GM18520 (cell line): ENCODE measurements at regions not wholly inside any gene's neighbourhood (a gene's known extent, or its start where the extent isn't known, plus 50 kb on each side); places are given as distances from the start of the nearest gene placed in this dataset.

ENCODE experiments used
- ATAC-seq: cut with Tn5 transposase; IDR thresholded peaks from one replicate; pipeline ENCODE4 v1.9.1; 2021; ENCODE audit not compliant: unreplicated experiment

DNA sequence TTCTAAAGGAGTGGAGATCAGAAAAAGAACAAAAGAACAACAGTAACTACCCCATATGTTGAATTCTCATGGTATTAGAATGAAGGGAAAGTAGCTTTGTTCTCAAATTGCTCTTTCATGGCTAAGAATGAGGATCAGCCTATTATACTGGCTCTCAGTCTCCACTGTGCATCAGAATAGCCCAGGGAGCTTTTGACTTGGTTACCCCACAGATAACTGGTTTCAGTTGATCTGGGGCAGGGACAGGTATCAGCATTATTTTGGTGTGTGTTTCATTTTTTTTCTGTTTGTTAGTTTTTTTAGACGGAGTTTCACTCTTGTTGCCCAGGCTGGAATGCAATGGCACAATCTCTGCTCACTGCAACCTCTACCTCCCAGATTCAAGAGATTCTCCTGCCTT lies 311.7 kb upstream of the TLE3 start:
- ATAC-seq = no peak

DNA sequence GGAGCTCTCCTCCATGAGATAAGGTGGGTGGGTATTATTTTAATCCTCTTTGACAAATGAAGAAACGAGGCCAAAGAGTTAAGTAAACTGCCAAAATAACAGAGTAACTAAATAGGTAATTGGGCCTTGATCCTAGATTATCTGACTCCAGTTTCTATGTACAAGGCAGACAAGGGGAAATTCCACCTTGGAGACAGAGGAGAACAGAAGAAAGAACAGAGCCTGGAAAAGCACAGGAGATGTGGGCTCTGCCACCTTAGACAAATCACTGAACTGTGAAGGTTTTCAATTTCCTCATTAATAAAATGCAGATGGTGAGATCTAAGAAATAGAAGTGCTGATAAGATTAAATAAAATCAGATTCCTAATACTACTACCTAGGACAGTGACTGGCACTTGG lies 310.2 kb upstream of the TLE3 start:
- ATAC-seq = no peak

DNA sequence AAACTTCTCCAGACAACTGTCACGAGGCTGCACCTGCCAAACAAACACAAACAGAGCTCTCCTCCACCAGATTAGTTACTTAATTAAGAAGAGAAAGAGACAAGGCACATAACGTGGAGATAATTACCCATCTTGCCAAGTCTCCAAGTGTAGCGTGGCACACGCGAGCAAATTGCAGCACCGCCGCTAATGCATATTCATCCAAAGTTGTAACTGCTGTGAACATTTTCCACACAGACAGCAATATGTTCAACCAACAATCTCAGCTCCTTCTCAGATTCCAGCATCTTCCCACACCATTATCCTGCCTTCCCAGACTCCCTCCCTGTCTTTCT lies 309.6 kb upstream of the TLE3 start:
- ATAC-seq = no peak

DNA sequence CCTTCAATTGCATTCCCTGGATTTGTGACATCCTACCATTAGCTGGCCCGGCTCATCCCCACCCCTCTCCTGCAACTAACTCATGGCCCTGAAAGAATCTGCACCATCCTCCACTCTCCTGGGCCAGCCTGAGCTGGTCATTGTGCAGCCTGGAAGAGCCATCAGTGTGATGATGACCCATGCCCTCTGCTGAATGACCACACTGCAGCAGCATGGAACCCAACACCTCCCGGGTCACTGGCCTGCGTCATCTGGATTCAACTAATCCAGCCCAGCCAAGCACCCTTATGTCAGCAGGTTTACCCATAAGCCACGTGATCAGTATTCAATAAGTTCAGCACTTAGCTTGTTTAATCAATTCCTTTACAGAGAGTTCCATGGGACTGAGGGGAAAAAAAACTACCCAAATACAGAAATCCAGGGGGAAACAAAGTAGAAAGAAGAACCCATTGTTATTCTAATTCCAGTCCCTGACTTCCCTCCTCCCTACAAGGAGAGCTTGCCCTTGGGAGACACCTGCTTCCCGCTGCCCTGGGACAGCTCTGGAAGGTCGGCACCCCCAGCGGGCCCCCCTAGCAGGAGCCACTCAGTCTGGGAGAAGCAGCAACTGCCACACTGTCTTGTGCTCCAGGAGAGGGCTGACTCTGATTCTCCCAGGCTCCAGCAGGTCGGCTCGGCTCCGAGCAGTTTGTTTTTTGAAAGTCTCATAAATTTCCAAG lies 309.1 kb upstream of the TLE3 start:
- no peak for ATAC-seq

DNA sequence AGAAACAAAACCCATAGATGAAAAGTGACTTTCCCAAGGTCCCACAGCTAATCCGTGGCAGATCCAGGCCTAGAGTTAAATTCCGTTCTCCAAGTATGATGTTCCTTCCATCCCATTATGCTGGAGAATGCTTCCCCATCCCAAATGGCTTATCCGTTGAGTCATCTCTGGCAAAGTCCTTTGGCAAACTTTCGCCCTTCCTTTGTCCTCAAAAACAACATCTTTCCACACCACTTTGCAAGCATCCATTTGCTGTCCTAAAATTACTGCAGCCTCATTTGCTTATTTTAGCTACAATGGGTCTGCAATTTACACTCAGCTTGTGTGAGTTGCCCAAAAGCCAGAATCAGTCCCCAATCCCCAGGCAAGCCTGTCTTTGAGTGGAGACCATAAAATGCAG lies 304.0 kb upstream of the TLE3 start:
- no peak for ATAC-seq

DNA sequence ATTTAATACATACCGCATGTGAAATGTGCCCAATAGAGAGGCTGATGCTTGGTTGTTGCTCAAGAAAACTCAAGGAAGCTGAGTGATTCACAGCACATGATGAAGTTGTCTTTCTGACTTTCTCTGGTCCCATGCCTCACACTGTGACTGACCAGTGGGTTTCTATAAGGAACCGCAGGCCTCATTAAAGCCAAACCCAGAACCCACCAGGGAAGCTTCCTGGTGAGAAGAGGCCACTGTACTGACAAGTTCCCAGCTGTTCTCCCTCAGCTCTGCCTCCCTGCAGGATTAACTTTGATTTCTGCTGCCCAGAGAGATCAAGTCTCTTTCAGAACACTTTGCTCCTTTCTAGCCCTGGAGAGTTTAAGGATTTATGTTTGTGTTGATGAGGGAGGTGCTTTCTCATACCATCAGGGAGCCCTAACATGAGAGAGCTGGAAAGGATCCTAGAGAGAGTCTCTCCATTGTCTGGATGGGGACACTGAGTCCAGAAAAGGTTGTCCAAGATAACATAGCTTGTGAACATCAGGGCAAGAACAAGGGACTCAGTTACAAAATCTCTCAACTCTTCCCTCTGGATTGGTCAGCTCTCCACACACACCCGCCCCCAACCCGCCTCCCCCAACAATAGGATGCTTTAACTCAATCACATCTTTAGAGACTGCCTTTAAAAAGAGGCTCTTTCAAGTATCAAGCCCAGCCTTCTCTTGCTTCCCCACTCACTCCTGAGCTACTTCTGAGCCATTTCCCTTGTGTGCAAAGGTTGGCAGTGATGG lies 303.2 kb upstream of the TLE3 start:
- no peak for ATAC-seq

DNA sequence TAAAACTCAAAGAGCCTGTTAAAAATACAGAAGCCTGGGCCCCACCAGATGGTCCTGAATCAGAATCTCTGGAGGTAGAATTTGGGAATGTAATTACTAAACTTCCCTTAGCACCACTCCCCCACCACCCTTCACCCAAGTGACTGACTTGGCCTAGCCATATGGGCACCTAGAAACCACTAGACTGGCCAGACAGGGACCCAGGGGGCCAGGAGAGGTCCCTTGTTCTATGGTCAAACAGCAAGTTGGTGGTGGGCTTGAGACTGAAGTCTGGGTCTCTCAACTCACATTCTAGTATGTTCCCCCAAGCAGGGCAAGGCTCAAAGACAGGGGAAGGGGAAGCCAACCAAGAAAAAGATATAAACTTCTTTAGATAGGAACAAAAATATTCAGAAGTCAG lies 301.5 kb upstream of the TLE3 start:
- ATAC-seq = no peak

DNA sequence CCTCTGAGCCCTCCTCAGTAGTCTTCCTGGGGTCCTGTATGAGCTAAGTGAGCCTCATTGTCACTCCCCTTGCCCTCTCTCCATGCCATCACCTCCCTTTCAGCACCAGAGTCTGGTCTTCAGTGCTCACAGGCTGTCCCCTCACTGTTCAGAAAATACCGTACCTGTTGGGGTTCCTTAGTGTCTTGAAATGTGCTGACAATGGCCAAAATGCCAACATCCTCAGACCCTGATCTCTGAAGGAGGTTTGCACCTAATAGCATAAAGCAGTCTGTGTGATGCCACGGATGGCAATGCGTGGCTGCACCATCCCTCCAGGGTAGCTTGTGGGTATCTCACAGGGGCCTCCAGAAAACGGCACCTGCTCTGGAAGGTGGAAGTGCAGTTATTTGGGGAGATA lies 301.0 kb upstream of the TLE3 start:
- ATAC-seq = no peak

DNA sequence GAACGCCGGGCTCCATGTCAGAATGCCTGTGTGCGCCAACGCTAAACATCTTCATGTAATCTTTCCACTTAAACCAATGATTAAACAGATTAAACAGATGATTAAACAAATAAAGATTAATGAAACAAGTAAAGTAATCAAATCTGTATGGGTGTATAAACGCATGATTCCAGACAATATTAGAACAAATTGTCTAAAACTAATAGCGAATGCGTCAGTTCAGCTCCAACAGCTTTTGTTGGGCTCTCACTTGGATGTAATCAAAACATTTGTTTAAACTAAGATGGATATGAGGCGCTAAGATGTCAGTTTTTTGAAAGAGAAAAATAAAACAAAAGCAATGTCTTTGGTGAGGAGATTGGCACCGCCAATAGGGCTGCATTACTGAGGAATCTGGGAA lies 299.1 kb upstream of the TLE3 start:
- no peak for ATAC-seq

DNA sequence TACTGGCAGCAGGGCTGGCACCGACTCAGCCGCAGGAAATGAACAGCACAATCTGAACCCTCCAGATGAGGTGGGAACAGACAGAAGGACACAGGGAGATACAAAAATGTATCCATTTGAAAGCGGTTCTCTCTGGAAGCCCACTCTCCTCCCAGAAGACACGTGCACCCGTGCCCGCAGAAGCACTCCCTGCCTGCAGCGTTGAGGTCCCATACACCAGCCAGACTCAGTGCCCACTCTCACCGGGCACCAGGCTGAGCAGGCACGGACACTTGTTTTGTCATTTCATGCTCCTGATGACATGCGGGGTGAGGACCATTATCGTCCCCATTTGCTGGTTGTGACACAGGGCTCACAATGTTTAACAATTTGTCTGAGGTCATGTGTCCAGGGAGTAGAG lies 297.4 kb upstream of the TLE3 start:
- no peak for ATAC-seq

DNA sequence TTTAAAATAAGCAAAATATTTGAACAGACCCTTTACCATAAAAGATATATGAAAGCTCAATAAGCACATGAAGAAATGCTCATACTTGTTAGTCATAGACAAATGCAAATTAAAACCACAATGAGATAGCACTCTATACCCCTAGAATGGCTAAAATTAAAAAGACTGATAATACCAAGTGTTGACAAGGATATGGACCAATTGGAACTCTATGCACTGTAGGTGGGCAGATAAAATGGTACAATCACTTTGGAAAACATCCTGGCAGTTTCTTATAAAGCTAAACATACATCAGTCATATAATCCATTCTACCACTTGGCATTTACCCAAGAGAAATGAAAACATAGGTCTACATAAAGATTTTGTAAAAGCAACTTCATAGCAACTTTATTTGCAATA lies 293.0 kb upstream of the TLE3 start:
- ATAC-seq = no peak

DNA sequence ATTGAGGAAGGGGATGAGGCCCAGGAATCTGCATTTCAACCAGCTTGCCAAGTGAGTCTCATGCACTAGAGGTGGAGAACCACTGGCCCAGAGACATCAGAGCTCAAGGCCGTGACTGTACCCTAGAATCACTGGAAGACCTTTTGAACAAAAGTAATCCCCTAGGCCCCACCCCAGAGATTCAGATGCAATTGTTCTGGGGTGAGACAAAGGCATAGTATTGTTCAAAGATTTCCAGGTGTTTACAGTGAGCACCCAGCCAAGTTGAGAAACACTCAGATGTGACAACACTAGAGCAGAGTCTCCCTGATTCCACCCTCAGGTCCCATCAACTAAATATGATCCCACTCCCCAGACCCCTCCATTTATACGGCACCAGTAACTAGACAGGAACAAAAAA lies 290.3 kb upstream of the TLE3 start:
- ATAC-seq = no peak

DNA sequence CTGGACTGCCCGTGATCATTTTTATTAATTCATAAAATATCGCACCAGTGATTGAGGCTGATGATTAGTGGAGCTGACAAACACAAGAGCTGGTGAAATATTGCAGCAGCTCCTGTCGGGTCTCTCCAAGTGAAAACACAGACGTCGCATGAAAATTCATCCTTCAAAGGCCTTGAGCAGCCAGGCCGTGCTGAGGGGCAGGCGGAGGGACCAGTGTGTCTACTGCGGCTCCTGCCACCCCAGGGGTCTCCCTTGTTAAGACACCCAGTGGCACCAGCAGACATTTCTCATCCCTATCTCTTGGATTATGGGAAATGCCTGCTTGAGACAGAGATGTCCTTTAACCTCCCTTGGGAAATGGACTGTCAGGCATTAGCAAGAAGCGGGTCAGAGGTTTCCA lies 289.4 kb upstream of the TLE3 start:
- ATAC-seq = no peak

DNA sequence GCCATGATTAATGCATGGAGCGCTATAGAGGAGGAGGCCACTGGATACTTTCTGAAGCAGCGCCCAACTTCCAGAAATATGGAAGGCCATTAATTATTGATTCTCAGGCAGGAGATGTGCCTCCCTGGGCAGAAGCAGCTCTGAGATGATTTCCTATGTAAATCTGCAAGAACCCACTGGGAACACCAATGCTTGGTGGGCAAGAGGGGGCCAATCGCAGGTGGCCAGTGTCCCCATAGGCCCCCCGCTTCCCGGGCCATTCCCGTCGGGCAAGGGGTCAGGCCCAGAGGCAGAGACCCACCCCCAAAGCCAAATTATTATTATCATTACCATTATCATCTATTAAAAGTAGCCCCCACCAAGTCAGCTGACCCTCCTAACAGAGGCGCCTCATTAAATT lies 288.0 kb upstream of the TLE3 start:
- no peak for ATAC-seq

DNA sequence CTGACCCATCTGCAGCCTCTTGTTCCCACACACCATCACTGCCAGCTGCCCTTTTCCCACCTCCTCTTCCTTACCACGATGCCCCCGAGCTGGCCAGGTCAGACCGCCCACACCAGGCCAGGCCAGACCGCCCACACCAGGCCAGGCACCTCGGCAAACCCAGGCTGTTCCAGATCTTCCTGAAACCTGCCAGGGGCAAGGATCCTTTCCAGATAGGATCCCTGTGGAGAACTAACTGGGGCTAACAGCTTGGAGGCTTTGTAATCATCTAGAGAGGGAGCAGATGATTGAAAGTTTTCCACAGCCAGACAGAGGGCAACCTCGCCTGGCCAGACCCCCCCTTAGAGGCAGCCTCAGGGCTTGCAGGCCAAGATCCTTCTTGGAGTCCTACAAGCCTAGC lies 287.3 kb upstream of the TLE3 start:
- no peak for ATAC-seq

DNA sequence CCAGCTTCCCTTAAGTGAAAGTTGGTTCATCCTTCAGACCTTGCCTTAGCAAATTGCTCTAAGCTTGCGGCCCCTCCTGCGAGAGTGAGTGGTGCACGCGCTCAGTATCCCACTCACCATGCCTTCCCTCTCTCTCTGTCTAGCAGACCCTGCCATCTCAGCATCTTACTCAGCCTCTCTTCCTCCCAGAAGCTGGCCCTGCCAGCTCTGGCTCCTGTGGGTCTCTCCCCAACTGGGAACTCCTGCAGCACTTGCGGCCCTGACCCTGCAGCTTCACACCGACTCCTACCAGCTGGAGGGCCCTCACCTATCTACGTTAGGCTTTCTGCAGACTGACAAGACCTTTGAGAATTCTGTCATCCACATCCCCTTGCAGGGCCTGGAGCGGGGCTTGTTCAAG lies 286.1 kb upstream of the TLE3 start:
- ATAC-seq = no peak

DNA sequence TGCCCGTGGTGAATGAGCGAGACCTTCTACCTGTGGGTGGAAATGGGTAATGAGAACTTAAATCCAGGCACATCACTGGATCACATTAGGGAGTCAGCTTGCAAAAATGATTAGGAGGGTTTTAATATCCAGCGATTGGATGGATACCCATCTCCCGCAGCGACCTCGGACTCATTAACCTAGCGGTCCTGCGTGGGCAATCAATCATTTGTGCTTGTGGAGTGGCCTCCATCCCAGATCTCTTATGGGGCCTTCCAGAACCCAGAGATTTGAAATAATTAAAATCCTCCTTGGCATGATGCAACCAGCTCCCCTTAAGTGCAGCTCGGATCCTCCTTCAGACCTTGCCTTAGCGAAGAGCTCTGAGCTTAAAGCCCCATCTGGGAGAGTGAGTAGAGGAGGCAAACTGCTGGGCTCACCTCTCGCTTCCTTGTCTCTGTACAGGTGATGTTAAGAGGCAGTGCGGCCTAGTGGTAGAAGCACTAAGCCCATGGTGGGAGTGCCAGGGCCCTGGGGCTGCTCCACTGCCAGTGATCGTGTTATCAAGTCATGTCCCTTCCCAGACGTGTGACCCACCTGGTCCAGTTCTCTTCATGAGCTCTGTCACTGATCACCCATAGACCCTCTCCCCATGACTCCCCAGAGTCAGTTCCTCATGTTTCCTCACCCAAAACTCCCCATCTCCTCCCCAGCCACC lies 285.2 kb upstream of the TLE3 start:
- no peak for ATAC-seq

DNA sequence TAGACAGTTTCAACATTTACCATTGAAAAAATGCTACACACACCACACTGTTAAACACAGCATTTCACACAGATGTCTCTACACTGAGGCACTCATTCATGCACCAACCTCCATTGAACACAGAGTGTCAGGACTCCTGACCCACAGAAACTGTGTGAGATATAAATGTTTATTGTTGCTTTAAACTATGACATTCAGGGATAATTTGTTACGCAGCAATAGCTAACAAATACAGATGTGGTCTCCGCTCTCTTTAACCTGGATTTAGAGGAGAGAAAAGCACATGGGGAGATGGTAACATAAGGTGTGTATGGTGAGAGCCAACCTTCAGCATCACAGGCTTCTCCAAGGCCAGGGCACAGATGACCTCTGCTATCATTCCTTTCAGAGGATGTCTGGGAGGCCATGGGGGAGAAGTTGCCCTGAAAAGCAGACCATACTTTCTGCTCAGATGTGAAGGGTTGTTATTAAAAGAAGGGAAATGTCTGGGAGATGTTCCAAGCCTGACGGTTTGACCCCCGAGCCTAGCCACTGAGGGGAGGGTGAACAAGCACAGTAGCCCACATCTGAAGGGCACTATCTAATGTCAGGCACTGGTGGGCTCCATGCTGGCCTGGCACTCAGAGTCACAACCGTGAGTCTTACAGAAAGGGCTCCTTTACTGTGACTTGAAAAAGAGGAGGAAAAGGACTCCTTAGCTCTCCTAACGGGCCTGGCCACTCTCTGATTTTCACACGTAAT lies 284.5 kb upstream of the TLE3 start:
- no peak for ATAC-seq

DNA sequence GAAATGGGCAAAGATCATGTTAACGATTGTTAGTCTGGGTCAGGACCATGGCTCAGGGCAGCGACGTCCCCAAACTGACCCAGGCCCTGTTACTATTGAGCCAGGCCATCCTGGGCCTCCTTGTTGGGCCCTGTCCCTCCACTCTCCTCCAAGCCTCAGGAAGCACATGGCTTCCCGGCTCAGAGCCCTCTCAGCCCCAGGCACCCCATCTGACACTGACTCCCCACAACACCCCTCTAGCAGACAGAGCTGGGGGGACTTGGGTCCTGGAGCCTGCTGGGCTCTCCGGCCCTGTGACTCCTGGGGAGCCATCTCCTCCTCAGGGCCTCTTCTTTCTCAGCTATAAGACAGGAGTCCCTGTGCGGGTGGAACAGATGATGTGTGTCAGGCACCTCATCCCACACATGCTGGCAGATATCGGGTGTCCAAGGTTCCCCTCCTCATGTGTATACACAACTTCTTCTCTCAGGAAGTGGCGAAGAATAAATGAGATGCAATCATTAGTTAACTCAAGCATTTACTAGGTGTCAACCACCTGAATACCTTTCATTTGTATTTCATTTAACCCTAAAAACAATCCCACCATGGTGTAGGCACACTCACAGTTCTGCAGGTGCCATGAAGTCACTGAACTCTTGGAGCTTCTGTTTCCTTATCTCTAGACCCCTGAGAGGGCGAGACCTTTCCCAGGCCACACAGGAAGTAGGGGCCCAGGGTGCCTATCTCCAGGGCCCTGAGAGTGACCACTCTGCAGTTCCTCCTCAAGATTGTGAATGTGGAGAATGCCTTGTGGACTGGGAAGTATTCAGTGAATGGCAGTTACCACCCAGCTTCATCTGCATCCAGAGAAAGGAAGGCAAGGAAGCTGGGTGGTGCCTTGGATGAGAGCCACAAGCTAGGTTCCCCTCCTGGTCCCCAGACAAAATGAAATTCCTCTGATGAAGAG lies 282.5 kb upstream of the TLE3 start:
- no peak for ATAC-seq

DNA sequence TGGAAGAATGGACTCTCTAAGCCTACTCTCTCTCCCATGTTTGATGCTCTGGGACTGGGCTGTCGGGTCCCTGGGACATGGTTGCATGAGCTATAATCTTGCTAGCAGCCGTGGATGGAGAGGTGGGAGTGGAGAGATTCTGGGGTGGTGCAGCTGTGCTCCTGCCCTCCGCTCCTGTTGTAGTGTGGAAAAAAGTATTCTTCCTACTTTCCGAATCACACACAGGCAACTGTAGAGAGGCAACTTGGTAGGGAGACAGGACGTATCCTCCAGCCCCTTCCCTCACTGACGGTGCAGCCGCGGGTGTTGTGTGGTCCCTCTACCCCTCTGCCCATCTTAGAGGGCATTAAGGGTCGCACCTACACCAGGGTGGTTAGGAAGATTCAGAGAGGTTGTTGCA lies 281.4 kb upstream of the TLE3 start:
- ATAC-seq = no peak
